Peyer's patch (tissue), 4 donors: ENCODE measurements at regions not wholly inside any gene's neighbourhood (a gene's known extent, or its start where the extent isn't known, plus 50 kb on each side); places are given as distances from the start of the nearest gene placed in this dataset.

Experiments
- CTCF ChIP-seq, 6 experiments: fragments of 450-650 bp in 4 of 6; fragments of 200-600 bp in 2 of 6; sonication (generic) in 1 of 6; IDR thresholded peaks; one replicate each; pipeline ENCODE4 v1.5.1; 2017 to 2019; ENCODE audit warnings: antibody characterized with exemption in 6 of 6, mild to moderate bottlenecking in 3 of 6, moderate library complexity in 1 of 6
- POLR2A ChIP-seq, 2 donors: fragments of 450-650 bp; IDR thresholded peaks; one replicate each; pipeline ENCODE4 v1.5.1; 2017; ENCODE audit warnings: antibody characterized with exemption in 2 of 2, mild to moderate bottlenecking in 2 of 2, moderate library complexity in 2 of 2

GRCh38 chr6:90915224-90915915 lies 328.5 kb upstream of the MAP3K7 start:
- TF ChIP-seq CTCF (IDR thresholded peaks at IDR 0.05) = no peak
- no peak for TF ChIP-seq POLR2A (IDR thresholded peaks at IDR 0.05)
